A549 (cell line): ENCODE measurements at regions not wholly inside any gene's neighbourhood (a gene's known extent, or its start where the extent isn't known, plus 50 kb on each side); places are given as distances from the start of the nearest gene placed in this dataset.

Experiments used
- ATAC-seq, 2 experiments: fragments of 200-7000 bp in 1 of 2; fragments of >200 bp in 1 of 2; cut with Nextera tagmentation in 1 of 2; cut with Tn5 transposase in 1 of 2; 3 replicates each; pipeline versions ENCODE4 v1.8.0 to v1.9.1; 2018 to 2020; ENCODE audit warnings: mild to moderate bottlenecking in 1 of 2, moderate library complexity in 1 of 2
- CTCF ChIA-PET: fragments of 300-600 bp; sonication (Branson Sonifier 250); formaldehyde crosslinking; extraction: SDS; loops from one replicate; lab custom pipeline; 2021; ENCODE audit warnings: antibody characterized with exemption, inconsistent platforms; lab: Yijun Ruan, JAX
- POLR2A ChIA-PET: fragments of 350-600 bp; formaldehyde crosslinking; extraction: SDS; loops from one replicate; lab custom pipeline; 2021; ENCODE audit warnings: antibody characterized with exemption, inconsistent platforms; lab: Yijun Ruan, JAX
- DNase-seq, 2 experiments: peaks; one replicate each; pipeline versions ENCODE4 v3.0.0 to v3.0.0-alpha.2; 2011 to 2016; ENCODE audit warnings: low read depth in 1 of 2, low spot score in 1 of 2
- FAIRE-seq: peaks from 2 replicates; lab custom pipeline; 2011; peaks lifted over from hg19 to GRCh38; lab: Jason Lieb, UNC
- H3K27ac ChIP-seq, 2 experiments: fragments of >200 bp; sonication (Bioruptor Twin); formaldehyde crosslinking; 3 replicates each; pipeline ENCODE4 v1.5.1; 2016 to 2017
- H3K4me1 ChIP-seq: fragments of >200 bp; sonication (Bioruptor Twin); formaldehyde crosslinking; 3 replicates; pipeline ENCODE4 v1.6.1; 2016
- H3K4me2 ChIP-seq: fragments of >200 bp; sonication (Bioruptor Twin); formaldehyde crosslinking; 3 replicates; pipeline ENCODE4 v1.6.1; 2016
- H3K4me3 ChIP-seq: fragments of >200 bp; sonication (Bioruptor Twin); formaldehyde crosslinking; 3 replicates; pipeline ENCODE4 v1.5.1; 2016
- H3K9me3 ChIP-seq: fragments of >200 bp; sonication (Bioruptor Twin); formaldehyde crosslinking; 3 replicates; pipeline ENCODE4 v1.6.1; 2016
- CBX2 ChIP-seq: fragments of 200-600 bp; sonication (generic); IDR thresholded peaks from 2 replicates; pipeline ENCODE4 v1.6.1; 2016; ENCODE audit warnings: low read depth, mild to moderate bottlenecking, borderline replicate concordance
- CBX8 ChIP-seq: fragments of 200-600 bp; sonication (generic); IDR thresholded peaks from 2 replicates; pipeline ENCODE4 v1.6.1; 2016
- CEBPB ChIP-seq, 2 experiments: fragments of >200 bp in 1 of 2; sonication (Bioruptor Twin) in 1 of 2; formaldehyde crosslinking in 1 of 2; IDR thresholded peaks; 2 replicates each; pipeline ENCODE4 v1.6.1; 2012 to 2016
- CHD4 ChIP-seq: fragments of 200-600 bp; sonication (generic); IDR thresholded peaks from 2 replicates; pipeline ENCODE4 v1.6.1; 2016; ENCODE audit warnings: antibody characterized with exemption, mild to moderate bottlenecking, borderline replicate concordance
- ELK1 ChIP-seq: fragments of 150-350 bp; IDR thresholded peaks from 2 replicates; pipeline ENCODE4 v1.6.1; 2014; ENCODE audit warnings: low read depth, mild to moderate bottlenecking, low read length
- FOSL2 ChIP-seq, 2 experiments: fragments of 450-650 bp in 1 of 2; fragments of >200 bp in 1 of 2; sonication (Bioruptor Twin) in 1 of 2; formaldehyde crosslinking; IDR thresholded peaks; 2 replicates each; pipeline versions ENCODE4 v1.5.0 to v1.6.1; 2016 to 2020; ENCODE audit warnings: mild to moderate bottlenecking in 1 of 2, moderate library complexity in 1 of 2
- FOXS1 ChIP-seq: fragments of 250-450 bp; sonication (Bioruptor Pico); IDR thresholded peaks from 2 replicates; pipeline ENCODE4 v1.5.0; 2020; ENCODE audit warnings: mild to moderate bottlenecking, moderate library complexity
- JUN ChIP-seq, 2 experiments: fragments of >200 bp; sonication (Bioruptor Twin); formaldehyde crosslinking; IDR thresholded peaks; 2 replicates in 1 of 2; 3 replicates in 1 of 2; pipeline ENCODE4 v1.6.1; 2016 to 2017
- KDM1A ChIP-seq: fragments of 200-600 bp; sonication (generic); IDR thresholded peaks from 2 replicates; pipeline ENCODE4 v1.6.1; 2016; ENCODE audit warnings: low read depth, mild to moderate bottlenecking
- KDM5A ChIP-seq: fragments of 200-600 bp; sonication (generic); IDR thresholded peaks from 2 replicates; pipeline ENCODE4 v1.6.1; 2016; ENCODE audit warnings: antibody characterized with exemption, mild to moderate bottlenecking
- MYC ChIP-seq: IDR thresholded peaks from 2 replicates; pipeline ENCODE4 v1.6.1; 2012; ENCODE audit warnings: mild to moderate bottlenecking, inconsistent platforms, low read length, improper control_type of control experiment, borderline replicate concordance
- NR3C1 ChIP-seq: fragments of >200 bp; sonication (Bioruptor Twin); formaldehyde crosslinking; IDR thresholded peaks from 3 replicates; pipeline ENCODE4 v1.6.1; 2017
- PBX3 ChIP-seq: IDR thresholded peaks from 2 replicates; pipeline ENCODE4 v1.6.1; 2012
- PHF8 ChIP-seq: fragments of 200-600 bp; sonication (generic); IDR thresholded peaks from 2 replicates; pipeline ENCODE4 v1.6.1; 2016; ENCODE audit warnings: low read depth, mild to moderate bottlenecking, antibody characterized with exemption, moderate library complexity, borderline replicate concordance
- RCOR1 ChIP-seq: fragments of 150-350 bp; IDR thresholded peaks from 2 replicates; pipeline ENCODE4 v1.6.1; 2014; ENCODE audit warnings: antibody characterized with exemption, low read length, low read depth
- RFX5 ChIP-seq: fragments of 450-650 bp; IDR thresholded peaks from 2 replicates; pipeline ENCODE4 v1.7.1; 2014; ENCODE audit warnings: antibody characterized with exemption, mild to moderate bottlenecking, moderate library complexity
- RNF2 ChIP-seq: fragments of 200-600 bp; sonication (generic); IDR thresholded peaks from 2 replicates; pipeline ENCODE4 v1.6.1; 2016; ENCODE audit warnings: low read depth, mild to moderate bottlenecking, antibody characterized with exemption, moderate library complexity, borderline replicate concordance
- SMC3 ChIP-seq: fragments of >200 bp; sonication (Bioruptor Twin); formaldehyde crosslinking; IDR thresholded peaks from 3 replicates; pipeline ENCODE4 v1.6.1; 2018; ENCODE audit warnings: inconsistent platforms
- SREBF2 ChIP-seq: fragments of 450-650 bp; IDR thresholded peaks from 2 replicates; pipeline ENCODE4 v1.6.1; 2014; ENCODE audit warnings: mild to moderate bottlenecking, moderate library complexity
- TFCP2L1 ChIP-seq: fragments of 250-450 bp; sonication (Bioruptor Pico); IDR thresholded peaks from 2 replicates; pipeline ENCODE4 v1.5.0; 2021; ENCODE audit warnings: mild to moderate bottlenecking
- TP53 ChIP-seq: fragments of 250-450 bp; sonication (Bioruptor Pico); IDR thresholded peaks from 2 replicates; pipeline ENCODE4 v1.5.0; 2021; ENCODE audit warnings: mild to moderate bottlenecking, moderate library complexity
- USF2 ChIP-seq: fragments of 450-650 bp; IDR thresholded peaks from 2 replicates; pipeline ENCODE4 v1.6.1; 2014; ENCODE audit warnings: antibody characterized with exemption
- ZC3H11A ChIP-seq: fragments of 450-650 bp; IDR thresholded peaks from 2 replicates; pipeline ENCODE4 v1.6.1; 2014; ENCODE audit warnings: antibody characterized with exemption, mild to moderate bottlenecking
- ZSCAN20 ChIP-seq: fragments of 250-450 bp; sonication (Bioruptor Pico); IDR thresholded peaks from 2 replicates; pipeline ENCODE4 v1.8.0; 2022; ENCODE audit warnings: mild to moderate bottlenecking, moderate library complexity
- WGBS: methylation state at CpG from one replicate; pipeline ENCODE4 v1.1.6; 2017; ENCODE audit errors: missing lambda C conversion rate; 5-methylcytosine and 5-hydroxymethylcytosine counted together
- TF ChIP-seq, protein P1 (sequence below): fragments of >200 bp; sonication (Bioruptor Twin); formaldehyde crosslinking; IDR thresholded peaks from 2 replicates; pipeline ENCODE4 v1.6.1; 2016
- TF ChIP-seq, protein P2 (sequence below): fragments of >200 bp; sonication (Bioruptor Twin); formaldehyde crosslinking; IDR thresholded peaks from 3 replicates; pipeline ENCODE4 v1.5.1; 2016
- TF ChIP-seq, protein P3 (sequence below): fragments of >200 bp; sonication (Bioruptor Twin); formaldehyde crosslinking; IDR thresholded peaks from 3 replicates; pipeline ENCODE4 v1.6.1; 2016
- TF ChIP-seq, protein P4 (sequence below): fragments of 250-450 bp; sonication (Bioruptor Pico); IDR thresholded peaks from 2 replicates; pipeline ENCODE4 v1.5.0; 2021; ENCODE audit warnings: mild to moderate bottlenecking, moderate library complexity, borderline replicate concordance

GRCh38 chr11:93952082-93952780 lies 68.9 kb upstream of the HEPHL1 start:
- CTCF ChIA-PET: no interaction called here

DNA sequence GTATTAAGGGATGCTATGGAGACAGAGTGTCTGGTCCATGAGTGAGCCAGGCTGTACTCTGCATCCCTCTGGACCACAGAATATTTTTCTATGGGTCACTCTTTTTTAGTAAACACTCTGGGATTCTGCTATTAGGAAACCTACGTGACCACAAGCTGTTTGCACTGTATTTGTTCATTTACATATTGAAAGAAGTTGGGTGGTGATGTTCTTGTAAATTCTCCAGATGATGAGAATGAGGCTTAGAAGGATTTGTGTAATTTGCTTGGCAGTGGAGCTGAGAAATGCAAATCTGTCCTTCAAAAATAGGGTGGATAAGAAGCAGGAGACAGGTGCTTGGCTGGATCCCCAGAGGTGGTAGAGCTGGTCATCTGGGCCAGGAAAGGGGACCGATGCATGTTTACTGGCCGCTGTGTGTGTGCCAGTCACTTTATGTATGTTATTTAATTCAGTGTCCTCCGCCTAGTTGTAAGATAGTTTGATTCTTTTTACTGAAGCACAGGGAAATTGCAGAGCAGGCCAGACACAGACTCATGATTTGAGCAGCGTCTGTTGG lies 63.7 kb upstream of the HEPHL1 start:
- Histone ChIP-seq H3K4me2 (no peak overlapping the region), H3K4me1 (no peaks in the 10 kb centered on the region), H3K4me3 (no peak overlapping the region), H3K27ac (no peak overlapping the region), H3K9me3 (no peaks in the 10 kb centered on the region)
- 10% methylated on average over 5 of the region's 5 CpGs for WGBS
- FAIRE-seq (no peak), ATAC-seq (no peak), DNase-seq (no peak)
- TF ChIP-seq CBX2: no peak
- TF ChIP-seq RFX5: no peak
- no peak for TF ChIP-seq SMC3
- TF ChIP-seq RCOR1: no peak
- TF ChIP-seq RNF2: no peak
- TF ChIP-seq ZC3H11A: no peak
- TF ChIP-seq FOSL2 (IDR thresholded peaks at IDR 0.05): no peak
- TF ChIP-seq FOSL2 (CRISPR knock-in tag; IDR thresholded peaks at IDR 0.05): no peak
- no peak for TF ChIP-seq KDM1A
- TF ChIP-seq, protein P1, sequence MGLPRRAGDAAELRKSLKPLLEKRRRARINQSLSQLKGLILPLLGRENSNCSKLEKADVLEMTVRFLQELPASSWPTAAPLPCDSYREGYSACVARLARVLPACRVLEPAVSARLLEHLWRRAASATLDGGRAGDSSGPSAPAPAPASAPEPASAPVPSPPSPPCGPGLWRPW: no peak
- TF ChIP-seq CBX8: no peak
- no peak for TF ChIP-seq ELK1
- TF ChIP-seq KDM5A: no peak
- TF ChIP-seq, protein P2, sequence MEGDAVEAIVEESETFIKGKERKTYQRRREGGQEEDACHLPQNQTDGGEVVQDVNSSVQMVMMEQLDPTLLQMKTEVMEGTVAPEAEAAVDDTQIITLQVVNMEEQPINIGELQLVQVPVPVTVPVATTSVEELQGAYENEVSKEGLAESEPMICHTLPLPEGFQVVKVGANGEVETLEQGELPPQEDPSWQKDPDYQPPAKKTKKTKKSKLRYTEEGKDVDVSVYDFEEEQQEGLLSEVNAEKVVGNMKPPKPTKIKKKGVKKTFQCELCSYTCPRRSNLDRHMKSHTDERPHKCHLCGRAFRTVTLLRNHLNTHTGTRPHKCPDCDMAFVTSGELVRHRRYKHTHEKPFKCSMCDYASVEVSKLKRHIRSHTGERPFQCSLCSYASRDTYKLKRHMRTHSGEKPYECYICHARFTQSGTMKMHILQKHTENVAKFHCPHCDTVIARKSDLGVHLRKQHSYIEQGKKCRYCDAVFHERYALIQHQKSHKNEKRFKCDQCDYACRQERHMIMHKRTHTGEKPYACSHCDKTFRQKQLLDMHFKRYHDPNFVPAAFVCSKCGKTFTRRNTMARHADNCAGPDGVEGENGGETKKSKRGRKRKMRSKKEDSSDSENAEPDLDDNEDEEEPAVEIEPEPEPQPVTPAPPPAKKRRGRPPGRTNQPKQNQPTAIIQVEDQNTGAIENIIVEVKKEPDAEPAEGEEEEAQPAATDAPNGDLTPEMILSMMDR: no peak
- no peak for TF ChIP-seq FOXS1
- no peak for TF ChIP-seq PBX3
- TF ChIP-seq, protein P3, sequence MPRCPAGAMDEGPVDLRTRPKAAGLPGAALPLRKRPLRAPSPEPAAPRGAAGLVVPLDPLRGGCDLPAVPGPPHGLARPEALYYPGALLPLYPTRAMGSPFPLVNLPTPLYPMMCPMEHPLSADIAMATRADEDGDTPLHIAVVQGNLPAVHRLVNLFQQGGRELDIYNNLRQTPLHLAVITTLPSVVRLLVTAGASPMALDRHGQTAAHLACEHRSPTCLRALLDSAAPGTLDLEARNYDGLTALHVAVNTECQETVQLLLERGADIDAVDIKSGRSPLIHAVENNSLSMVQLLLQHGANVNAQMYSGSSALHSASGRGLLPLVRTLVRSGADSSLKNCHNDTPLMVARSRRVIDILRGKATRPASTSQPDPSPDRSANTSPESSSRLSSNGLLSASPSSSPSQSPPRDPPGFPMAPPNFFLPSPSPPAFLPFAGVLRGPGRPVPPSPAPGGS: no peak
- no peak for TF ChIP-seq USF2
- TF ChIP-seq CEBPB (IDR thresholded peaks at IDR 0.05): no peak
- no peak for TF ChIP-seq ZSCAN20 (CRISPR knock-in tag)
- TF ChIP-seq TP53 (CRISPR knock-in tag): no peak
- CTCF ChIA-PET: no interaction called here
- POLR2A ChIA-PET: no interaction called here

More at GRCh38 chr11:93952082-93952780, 68.9 kb upstream of the HEPHL1 start:
- 34% methylated on average over 6 of the region's 6 CpGs for WGBS
- POLR2A ChIA-PET: no interaction called here
- DNase-seq (no peak), FAIRE-seq (no peak), ATAC-seq (no peak)
- no peaks in the 10 kb centered on the region for H3K4me1 ChIP-seq
- H3K9me3 ChIP-seq: no peaks in the 10 kb centered on the region
- no peak overlapping the region for H3K4me2 ChIP-seq
- TF ChIP-seq SREBF2 (no peak), MYC (no peak), TFCP2L1 (no peak), RCOR1 (no peak), CHD4 (no peak), PBX3 (no peak), ZSCAN20 (CRISPR knock-in tag) (no peak), PHF8 (no peak), NR3C1 (no peak), JUN (IDR thresholded peaks at IDR 0.05) (no peak)
- TF ChIP-seq, protein P4, sequence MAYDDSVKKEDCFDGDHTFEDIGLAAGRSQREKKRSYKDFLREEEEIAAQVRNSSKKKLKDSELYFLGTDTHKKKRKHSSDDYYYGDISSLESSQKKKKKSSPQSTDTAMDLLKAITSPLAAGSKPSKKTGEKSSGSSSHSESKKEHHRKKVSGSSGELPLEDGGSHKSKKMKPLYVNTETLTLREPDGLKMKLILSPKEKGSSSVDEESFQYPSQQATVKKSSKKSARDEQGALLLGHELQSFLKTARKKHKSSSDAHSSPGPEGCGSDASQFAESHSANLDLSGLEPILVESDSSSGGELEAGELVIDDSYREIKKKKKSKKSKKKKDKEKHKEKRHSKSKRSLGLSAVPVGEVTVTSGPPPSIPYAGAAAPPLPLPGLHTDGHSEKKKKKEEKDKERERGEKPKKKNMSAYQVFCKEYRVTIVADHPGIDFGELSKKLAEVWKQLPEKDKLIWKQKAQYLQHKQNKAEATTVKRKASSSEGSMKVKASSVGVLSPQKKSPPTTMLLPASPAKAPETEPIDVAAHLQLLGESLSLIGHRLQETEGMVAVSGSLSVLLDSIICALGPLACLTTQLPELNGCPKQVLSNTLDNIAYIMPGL: no peak
- no peak overlapping the region for H3K4me3 ChIP-seq
- no peak overlapping the region for H3K27ac ChIP-seq
